ENCODE measurements at regions not wholly inside any gene's neighbourhood (a gene's known extent, or its start where the extent isn't known, plus 50 kb on each side); places are given as distances from the start of the nearest gene placed in this dataset.
"Not testable (repeated sequence)": the region's sequence is repeated elsewhere in the genome, so short reads cannot be mapped to it uniquely, and the experiment has no call there.

DNA sequence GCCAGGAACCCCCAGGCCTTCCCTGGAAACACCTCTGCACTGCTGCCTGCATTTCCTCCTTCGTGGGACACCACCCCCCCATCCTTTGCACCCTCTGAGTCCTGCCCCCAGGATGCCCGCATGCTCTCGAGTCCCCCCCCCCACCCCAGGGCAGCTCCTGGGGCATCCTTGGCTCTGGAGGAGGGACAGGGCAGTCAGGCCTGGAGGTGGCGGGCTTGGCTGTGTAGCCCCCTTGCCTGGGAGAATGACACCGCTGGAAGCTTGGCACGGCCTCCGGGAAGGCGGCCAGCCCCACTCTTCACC is 98.9 kb upstream of the GSE1 start:
- DNase-seq (ENCODE audit: low spot score): no peak

DNA sequence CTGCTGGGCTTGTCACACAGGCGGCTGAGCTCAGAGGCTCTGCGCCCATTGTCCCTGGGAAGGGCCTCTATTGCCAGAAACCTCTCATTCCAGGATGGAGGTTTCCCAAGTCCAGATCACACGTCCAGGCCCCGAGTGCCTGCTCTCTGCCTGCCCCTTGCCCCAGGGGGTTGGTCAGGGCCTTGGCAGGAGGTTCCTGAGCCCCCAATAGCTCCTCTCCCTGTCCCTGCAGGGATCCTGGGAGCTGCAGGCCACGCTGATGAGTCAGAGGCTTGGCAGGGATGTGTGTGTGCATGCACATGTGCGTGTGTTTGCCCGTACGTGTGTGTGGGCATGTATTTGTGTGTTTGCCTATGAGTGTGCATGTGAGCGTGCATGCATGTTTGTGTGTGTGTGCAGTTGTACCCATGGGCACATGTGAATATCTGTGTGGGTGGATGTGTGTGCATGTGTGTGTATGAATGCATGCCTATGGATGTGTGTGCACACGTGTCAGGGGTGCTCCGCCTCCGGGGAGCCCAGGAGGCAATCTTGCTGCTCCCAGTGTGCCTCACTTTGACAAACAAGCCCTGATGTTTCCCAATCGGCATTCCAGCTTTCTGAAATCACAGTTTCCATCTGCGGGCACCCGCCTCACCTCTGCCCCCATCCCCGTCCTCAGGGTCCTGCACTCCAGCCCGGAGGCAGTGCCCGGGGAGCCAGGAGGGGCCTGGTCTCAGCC is 98.4 kb upstream of the GSE1 start:
- DNase-seq (ENCODE audit: low spot score): no peak

DNA sequence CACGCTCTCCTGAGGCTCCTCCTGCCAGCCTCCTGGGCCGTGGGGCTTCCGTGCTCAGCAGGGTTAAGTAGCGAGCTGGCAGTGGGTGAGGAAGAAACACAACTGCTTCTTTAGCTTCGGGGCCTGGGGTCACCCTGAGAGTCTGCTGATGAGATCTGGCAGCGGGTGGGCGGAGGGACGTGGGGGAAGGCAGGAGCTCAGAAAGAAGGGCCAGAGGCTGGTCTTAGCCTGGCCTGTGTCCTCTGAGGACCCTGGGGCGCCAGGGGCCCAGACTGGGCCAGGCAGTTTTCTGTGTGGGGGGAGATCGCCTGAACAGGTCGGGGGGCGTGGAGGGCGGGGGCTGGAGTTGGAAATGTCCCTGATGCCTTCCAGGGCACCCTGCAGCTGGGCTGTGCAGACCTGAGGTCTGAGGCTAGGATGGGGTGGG is 97.8 kb upstream of the GSE1 start:
- no peak for DNase-seq (ENCODE audit: low spot score)

DNA sequence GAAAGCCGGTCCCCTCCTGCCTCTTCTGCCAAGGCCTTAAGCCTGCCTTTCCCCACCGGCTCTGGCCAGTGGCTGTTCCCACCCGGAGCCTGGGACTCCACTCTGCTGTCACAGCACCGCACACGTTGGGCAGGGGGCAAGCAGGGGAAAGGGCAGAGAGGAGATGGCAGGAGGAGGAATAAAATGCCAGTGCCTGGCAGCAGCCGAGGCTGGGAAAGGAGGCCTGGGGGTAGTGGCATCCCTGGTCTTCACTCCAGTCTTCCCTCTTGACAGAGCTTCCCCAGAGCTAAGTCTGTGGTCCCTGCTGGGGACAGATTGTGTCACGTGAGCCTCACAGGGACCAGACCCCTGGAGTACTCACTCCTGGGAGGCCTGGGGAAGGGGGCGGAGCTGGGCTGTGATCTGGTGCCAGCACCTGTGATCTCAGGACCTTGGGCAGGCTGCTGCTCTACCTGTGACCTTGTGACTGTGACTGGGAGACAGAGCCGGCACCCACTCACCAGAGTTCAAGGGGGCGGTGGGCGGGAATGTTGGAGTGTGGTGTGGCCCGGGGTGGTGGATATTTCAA is 97.2 kb upstream of the GSE1 start:
- no peak for DNase-seq (ENCODE audit: low spot score)

DNA sequence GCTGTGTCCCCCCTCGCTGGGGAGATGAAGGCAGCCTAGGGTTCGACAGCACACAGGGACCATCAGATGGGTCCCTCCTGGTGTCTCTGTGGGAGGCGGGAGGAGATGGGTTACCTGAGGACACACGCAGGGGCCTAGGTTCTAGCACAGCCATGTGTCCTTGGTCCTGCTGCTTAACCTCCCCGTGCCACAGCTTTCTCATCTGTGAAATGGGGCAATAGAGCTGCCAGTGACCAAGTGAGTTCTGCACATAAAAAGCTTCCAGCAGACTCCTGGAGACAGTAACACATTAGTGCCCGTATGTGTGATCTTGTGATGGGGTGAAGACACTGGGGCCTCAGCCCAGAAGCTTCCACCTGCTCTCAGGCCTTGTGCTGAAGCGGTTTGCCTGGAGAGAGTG is 96.0 kb upstream of the GSE1 start:
- DNase-seq (ENCODE audit: low spot score): no peak

DNA sequence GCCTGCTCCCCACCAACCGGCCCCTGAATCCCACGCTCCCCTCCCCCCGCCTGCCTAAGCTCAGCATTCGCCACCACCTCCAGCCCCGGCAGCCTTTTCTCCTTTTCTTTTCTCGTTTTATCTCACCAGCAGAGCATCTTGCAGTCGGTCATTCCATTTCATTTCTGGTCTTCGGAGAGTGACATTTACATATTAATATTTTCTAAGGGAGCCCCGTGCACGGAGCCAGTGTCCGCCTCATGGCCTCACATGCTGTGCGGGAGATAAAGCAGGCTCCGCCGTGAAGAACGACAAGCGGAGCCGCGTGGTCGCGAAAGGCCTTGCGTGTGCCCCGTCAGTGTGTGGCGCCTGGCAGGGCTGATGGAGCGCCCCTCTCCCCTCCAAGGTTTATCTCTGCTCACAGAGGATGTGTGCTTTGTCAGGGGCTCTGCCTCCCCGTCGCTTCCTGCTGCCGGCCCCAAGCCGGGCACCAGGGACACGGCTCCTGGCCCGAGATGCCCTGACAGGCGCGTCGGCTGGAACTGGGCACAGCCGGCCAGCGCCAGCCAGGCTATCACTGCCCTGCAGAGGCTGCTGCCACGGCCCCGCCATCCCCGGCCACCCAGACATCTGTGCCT is 95.5 kb upstream of the GSE1 start:
- DNase-seq (ENCODE audit: low spot score): no peak

DNA sequence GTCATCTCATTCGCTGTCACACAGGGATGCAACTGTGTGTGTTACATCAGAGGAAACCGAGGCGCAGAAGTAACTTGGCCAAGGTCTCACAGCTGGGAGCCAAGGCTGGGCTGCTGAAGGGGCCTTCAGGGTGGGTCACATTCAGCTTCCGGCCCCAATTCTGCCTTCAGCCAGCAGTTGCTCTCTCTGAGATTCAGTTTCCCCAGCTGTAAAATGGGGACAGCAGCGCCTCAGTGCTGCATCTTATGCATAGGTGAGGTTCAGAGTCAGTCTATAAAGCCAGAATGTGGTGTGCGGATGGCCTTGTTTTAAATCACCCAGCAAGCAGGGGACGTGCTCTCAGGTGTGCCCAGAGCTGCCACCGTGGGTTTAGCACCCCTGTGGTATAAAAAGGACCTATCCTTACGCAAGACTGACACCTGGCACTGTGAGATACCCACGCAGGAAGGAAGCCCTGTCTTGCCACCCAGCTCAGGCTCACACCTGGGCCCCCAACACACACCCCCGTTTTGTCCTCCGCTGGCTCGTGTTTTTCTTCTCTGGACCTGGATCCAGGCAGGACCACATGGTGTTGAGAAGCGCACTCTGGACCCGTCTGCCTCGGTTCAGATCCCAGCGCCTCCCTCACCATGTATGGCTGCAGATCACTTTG is 94.6 kb upstream of the GSE1 start:
- no peak for DNase-seq (ENCODE audit: low spot score)

DNA sequence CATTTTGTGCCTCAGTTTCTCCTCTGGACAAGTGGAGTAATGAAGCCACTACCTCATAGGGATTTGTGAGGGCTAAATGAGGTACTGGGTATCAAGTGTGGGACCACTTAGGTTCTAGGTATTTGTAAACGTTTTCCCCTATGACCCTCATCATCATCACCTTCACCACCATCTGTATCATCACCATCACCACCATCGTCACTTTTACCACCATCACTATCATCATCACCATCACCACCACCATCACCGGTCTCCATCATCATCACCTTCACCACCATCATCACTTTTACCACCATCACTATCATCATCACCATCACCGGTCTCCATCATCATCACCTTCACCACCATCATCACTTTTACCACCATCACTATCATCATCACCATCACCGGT is 94.1 kb upstream of the GSE1 start:
- DNase-seq (ENCODE audit: low spot score): not testable (repeated sequence)

DNA sequence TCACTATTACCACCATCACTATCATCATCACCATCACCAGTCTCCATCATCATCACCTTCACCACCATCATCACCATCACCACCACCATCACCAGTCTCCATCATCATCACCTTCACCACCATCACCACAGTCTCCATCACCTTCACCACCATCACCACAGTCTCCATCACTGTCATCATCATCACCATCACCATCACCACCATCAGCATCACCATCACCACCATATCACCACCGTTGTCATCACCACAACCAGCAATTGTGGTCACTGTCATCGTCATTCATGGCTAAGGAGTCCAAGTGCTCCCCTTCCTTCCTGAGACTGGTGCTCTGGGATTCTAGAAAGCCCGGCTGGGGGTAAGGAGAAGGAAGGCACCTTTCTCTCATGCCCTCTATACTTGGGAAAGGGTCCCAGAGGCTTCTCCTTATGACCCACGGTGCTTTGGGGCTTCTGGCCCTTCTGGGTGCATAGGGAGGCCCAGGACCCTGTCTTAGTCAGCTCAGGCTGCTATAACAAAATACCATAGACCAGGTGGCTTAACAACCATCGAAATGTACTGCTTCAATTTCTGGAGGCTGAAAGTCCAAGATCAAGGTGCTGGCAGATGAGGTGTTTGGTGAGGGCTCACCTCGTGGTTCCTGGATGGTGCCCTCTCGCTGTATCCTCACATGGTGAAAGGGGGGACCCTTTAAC is 93.4 kb upstream of the GSE1 start:
- no peak for DNase-seq (ENCODE audit: low spot score)

DNA sequence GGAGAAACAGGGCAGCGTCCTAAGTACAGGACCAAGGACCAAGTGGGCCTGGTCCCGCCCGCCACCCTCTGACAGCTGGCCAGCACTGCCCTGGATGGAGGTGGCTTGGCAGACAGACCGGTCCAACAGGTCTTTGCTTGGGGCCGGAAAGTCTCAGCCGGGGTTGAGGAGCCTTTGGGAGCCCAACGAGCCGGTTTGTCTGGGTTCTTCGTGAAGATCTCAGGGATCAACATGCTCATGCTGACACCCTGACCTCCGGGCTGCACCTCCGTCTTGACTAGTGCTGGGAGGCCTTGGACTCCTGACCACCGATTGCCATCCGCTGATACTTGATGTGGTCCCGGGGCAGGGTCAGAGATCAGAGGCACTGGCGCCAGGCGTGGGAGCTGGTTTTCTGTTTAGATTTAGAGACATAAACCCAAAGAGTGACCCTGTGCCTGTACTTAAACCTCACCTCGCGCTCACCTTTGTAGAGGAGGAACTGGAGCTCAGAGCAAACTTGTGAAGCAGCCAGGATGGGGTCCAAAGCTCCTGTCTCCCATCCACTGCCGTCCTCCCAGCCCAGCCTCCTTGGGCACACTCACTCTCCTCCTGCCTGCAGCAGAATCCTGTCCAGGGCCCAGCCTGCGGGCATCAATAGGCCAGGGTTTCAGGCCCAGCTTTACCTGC is 92.1 kb upstream of the GSE1 start:
- no peak for DNase-seq (ENCODE audit: low spot score)

DNA sequence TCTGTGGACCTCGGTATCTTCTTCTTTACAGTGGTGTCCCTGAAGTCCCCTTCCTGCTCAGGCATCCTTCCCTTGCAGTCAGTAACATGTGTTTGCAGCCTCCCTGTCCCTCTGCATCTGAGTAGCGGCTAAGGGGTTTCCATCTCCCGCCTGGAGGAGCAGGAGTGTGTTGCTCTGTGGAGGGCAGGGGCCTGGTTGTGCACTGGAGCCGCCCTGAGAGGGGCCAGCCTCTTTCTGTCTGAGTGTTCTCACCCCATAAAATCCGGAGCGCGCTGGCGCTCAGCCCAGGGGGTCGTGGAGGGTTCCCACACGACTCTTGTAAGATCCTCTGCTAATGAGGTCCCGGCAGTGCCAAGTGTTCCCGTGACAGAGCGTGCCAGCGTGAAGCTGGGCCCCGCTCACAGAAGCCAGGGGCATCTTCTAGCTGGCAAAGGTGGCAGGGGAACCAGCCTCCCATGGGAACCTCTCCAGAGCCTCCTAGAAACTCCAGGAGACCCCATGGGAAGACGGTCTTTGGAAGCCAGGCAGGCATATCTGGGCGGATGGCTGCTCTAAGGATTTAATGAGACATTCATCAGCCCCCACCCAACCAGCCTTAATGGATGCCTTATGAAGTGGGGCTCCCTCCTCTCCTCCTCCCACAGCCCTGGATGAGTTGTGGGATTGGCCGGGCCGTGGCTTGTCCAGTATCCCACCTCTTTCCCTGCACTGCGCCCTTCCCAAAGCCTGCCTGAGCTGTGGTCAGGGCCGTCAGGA is 91.4 kb upstream of the GSE1 start:
- DNase-seq (ENCODE audit: low spot score): no peak

DNA sequence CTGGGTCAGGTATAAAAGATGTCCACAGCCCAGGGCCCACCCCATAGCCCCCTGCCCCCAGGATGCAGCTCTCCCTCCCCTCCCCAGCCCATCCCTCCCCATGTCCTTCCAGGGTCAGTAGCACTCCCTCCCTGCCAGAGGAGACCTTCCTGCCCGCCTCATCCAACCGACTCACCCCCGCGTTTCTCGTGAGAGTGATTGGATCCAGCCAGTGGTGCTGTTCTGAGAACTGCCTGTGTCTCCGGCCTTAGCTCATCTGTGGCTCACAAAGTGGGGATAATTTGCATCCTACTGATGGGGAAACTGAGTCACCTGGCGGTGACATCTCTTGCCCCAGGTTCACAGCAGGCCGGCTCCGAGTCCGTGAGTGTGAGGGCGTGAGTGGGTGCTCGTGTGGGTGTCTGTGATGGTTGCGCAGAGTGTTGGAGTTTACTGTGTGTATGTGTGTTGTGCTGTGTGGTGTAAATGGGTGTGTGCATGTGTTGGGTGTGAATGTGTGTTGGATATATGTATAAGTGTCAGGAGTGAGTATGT is 90.7 kb upstream of the GSE1 start:
- no peak for DNase-seq (ENCODE audit: low spot score)

DNA sequence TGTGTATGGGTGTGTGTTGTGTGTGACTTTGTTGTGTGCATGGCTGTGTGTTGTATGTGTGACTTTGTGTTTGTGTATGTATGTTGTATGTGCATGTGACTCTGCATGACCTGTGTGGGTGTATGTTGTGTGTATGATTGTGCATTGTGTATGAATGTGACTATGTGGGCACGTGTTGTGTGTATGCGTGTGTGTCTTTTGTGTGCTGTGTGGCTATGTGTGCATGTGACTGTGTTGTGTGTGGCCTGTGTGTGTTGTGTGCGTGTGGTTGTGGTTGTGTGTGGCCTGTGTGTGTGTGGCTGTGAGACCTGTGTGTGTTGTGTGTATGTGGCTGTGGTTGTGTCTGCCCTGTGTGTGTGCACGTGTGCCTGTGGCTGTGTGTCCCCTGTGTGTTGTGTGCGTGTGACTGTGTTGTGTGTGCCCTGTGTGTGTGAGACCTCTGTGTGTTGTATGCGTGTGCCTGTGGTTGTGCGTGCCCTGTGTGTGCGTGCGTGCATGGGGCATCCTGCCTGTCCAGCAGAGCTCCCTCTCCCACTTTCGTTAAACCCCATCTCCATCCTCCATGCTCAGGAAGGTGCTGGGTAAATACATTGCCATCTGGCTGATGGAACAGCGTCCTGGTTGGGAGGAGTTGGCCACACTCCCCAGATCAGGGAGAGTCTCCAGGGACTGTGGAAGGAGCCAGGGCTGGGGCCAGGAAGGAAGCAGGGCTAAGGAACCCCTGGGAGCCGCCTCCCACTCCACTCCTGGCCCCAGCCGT is 90.1 kb upstream of the GSE1 start:
- no peak for DNase-seq (ENCODE audit: low spot score)

DNA sequence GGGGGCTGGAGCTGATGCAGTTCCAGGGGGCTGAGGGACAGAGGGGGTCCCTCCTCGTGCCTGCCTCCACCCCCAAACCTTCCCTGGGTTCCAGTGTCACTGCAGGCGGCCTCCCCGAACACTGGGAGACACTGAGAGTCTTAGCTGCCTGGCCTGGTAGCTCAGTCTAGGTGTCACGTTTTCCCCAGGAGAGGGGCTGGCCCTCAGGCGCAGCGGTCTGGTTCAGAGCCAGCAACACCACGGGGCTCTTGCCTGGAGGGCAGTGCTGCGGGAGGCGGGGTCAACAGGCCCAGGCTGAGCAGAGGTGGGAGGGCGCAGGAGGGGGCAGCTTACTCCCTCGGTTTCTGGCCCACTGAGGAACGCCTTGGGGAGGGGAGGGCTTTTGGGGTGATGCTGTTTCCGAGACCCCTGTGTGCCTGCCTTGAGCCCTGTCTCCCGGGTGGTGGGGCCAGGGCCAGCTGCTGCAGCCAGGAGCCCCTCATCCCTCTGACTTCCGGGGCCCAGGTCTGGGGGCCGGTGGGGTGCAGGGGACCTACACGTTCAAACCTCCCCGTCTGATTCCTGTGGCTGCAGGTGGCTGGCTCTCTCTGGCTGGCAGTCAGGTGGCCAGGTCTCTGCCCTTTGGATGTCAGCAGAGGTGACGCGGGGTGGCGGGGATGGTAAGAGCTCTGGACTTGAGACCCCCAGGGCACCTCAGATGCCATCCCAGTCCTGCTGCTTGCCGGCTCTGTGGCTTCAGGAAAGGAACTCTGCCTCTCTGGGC is 89.3 kb upstream of the GSE1 start:
- no peak for DNase-seq (ENCODE audit: low spot score)

DNA sequence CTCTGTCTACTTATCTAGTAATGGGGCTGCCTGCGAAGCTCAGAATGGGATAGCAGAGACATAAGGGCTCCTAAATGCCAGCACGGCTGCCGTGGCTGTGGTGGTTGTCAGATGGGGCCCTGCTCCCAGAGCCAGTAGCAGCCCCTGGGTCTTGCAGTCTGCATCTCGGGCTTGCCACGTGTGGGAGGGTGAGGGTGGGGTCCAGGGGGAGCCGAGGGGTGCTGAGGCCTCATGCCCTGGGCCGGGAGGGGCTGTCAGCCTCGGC is 88.8 kb upstream of the GSE1 start:
- no peak for DNase-seq (ENCODE audit: low spot score)

DNA sequence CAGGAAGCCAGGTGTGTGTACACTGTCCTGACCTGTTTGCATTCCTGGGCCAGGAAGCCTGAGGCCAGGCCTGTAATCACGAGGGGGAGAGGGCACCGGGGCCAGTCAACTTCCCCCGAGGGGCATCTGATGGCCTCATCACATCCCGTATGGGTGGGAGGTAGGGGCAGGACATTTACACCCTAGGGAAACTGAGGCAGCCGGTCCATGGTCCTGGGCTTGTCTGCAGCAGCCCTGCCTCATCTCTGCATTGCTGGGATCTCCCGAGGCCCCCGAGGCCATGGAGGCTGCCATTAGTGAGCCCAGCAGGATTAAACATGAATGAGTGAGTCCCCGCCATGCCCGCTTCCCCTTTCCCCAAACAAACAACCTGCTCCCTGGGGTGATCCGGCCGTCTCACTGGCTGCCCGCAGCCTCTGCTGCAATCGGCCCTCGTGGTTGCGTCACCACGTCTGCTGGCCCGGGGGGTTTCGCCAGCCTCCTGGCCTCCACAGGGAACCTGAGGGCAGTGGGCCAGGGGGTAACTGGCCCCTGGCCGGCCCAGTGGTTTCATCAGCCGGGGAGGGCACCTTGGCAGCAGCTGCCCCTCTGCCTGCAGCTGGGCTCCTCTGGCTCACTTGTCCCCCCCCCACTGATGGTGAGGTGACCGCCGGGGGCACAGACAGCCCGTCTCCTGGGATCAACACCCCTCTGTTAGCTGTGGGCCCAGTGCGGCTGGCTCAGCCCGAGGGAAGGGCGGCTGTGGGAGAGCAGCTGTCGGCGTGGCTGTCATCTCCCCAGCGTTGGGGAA is 88.3 kb upstream of the GSE1 start:
- no peak for DNase-seq (ENCODE audit: low spot score)

DNA sequence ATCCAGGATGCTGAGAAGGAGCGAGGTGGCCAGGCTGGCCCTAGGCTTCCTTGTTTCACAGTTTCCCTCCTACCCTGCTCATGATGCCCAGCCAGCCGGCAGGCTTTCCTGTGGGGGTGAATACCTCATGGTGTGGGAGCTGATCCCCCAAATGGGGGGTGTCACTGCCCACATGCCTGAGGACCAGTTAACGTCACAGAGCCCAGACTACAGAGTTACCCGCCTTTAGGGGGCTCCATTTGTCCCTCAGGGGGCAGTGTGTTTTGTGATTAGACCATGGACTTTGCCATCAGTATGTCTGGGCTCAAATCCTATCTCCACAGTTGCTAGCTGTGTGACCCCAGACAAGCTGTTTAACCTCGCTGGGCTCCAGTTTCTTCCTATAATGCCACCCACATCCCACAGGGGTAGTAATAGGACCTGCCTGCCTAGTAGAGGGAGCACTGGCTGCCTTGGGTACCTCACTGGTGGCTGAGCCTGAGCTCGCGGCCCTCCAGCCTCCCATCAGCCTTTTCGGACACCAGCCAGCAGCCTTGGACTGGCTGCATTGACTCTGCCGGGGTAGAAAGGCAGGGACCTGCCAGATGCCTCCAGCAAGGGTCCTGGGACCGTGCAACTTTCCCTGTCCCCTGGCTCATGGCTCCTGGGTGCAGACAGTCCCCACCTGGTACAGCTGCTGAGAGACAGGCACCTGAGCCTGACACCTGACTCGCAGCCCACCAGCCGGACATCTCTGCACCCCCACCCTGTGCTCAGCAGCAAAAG is 87.5 kb upstream of the GSE1 start:
- DNase-seq (ENCODE audit: low spot score): no peak

DNA sequence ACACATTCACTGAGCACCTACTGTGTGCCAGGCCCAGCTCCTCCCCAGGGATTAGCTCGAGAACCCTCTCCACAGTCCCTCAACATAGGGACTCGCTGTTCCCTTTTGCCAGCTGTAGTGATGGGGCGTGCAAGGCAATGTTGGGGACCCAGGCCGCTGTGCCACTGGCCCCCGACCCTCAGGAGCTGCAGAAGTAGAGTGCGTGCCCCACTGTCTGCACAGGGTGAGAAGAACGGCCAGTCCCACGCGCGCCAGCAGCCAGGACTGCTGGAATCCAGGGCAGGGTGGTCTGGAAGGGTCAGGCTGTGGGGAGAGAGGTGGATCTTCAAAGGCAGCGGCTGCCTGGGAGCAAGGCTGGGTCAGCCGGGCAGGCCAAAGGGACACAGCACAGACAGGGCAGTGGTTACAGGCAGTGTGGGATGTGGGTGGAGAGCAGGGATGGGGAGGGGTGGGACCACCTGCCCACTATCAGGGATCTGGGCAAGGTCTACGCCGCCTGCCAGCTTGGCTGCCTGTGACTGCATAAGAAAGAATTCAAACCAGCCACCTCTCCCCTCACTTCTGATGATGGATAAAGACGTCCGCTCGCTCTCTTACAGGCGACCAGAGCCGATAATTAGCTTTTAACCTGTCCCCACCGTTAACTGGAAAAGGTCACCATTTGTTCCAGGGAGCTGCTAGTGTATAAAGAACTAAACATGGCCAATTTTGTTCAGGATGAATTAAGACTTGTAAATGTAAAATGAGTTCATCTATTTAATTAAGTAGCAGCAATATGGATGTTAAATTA is 86.7 kb upstream of the GSE1 start:
- DNase-seq (ENCODE audit: low spot score): no peak

Data from hematopoietic multipotent progenitor cell treated with erythropoietin and hydrocortisone succinate and interleukin-3 and kit ligand, for 17 days (in vitro differentiated cells).